Mucosa of descending colon (tissue), 3 donors: ENCODE measurements at regions not wholly inside any gene's neighbourhood (a gene's known extent, or its start where the extent isn't known, plus 50 kb on each side); places are given as distances from the start of the nearest gene placed in this dataset.

Experiments
- ATAC-seq: fragments of 200-7000 bp; cut with Tn5 transposase; one replicate; pipeline ENCODE4 v1.9.1; 2020; ENCODE audit warnings: mild to moderate bottlenecking, moderate library complexity
- DNase-seq, 3 donors: peaks; one replicate each; pipeline ENCODE4 v3.0.0-alpha.2; 2020
- H3K36me3 ChIP-seq: fragments of 200-600 bp; one replicate; pipeline ENCODE4 v1.8.0; 2021; ENCODE audit warnings: low read depth, mild to moderate bottlenecking
- H3K4me1 ChIP-seq: fragments of 200-600 bp; one replicate; pipeline ENCODE4 v1.8.0; 2021; ENCODE audit warnings: low read depth, mild to moderate bottlenecking
- H3K4me3 ChIP-seq: fragments of 200-600 bp; one replicate; pipeline ENCODE4 v1.8.0; 2021; ENCODE audit warnings: mild to moderate bottlenecking
- H3K9me3 ChIP-seq: fragments of 200-600 bp; one replicate; pipeline ENCODE4 v1.8.0; 2021; ENCODE audit warnings: mild to moderate bottlenecking
- CTCF ChIP-seq: fragments of 200-600 bp; IDR thresholded peaks from one replicate; pipeline ENCODE4 v1.8.0; 2022; ENCODE audit warnings: antibody characterized with exemption, mild to moderate bottlenecking
- intact Hi-C, 2 donors: fragments of 100-400 bp; cut with DNase I in 1 of 2; cut with micrococcal nuclease in 1 of 2; formaldehyde crosslinking; loops; one replicate each; pipeline versions ENCODE4 v1.11.0 to v1.11.1; 2022; cut with DNase I, micrococcal nuclease
- donor health status: DM: no; HTN: no; CAD: no; lungs with moderate emphysema.
- donor health status: DM: no; HTN: no; CAD: no.
- donor health status: DM: no; HTN: yes; CAD: no.

DNA sequence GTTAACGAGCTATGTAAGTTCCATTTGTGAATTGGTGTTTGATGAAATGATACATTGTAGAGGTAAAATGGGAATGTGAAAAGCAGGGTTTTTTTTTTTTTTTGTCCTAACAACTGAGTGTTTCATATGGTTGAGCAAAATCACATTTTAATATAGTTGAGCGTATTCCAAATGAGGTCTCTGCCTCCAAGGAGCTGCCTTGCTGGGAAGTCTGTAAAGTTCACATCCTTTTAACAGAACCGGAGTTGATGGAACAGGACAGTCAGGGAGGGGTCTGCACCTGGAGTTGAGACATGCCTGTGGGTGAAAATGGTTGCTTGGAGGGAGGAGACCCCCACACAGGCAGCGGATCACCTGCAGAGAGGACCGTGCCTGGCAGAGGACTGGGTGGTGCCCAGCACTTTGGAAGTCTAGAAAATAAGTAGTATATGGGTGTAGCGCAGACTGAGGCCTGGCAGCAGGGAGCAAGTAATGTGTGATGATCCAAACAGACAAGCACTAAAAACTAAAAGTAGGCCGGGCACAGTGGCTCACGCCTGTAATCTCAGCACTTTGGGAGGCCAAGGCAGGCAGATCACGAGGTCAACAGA is 75.2 kb upstream of the UBAC2 start:
- no peaks in the 10 kb centered on the region for H3K4me1 ChIP-seq
- TF ChIP-seq CTCF, result no peak
- intact Hi-C loops, result no loop called here
- H3K36me3 ChIP-seq, result no peaks in the 10 kb centered on the region
- no peaks in the 10 kb centered on the region for H3K9me3 ChIP-seq
- ATAC-seq (no peak), DNase-seq (no peak)
- no peak overlapping the region for H3K4me3 ChIP-seq

- DNase-seq (no peak), ATAC-seq (no peak)
- TF ChIP-seq CTCF, result no peak
- Histone ChIP-seq H3K4me3 (no peak overlapping the region), H3K36me3 (no peaks in the 10 kb centered on the region), H3K4me1 (no peaks in the 10 kb centered on the region), H3K9me3 (no peaks in the 10 kb centered on the region)
- intact Hi-C loops, result no loop called here
Observed at GRCh38 chr13:99126821-99127220, 73.8 kb upstream of the UBAC2 start.

DNA sequence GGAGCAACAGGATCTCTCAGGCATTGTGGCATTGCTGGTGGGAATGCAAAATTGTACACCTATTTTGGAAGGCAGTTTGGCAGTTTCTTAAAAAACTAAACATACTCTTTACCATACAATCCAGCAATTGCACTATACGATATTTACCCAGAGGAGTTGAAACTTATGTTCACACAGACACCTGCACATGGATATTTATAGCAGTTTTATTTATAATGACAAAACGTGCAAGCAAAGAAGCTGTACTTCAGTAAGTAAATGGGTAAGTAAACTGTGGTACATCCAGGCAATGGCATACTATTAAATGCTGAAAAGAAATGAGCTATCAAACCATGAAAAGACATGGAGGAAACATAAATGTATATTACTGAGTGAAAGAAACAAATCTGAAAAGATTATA is 71.6 kb upstream of the UBAC2 start:
- H3K9me3 ChIP-seq, result no peaks in the 10 kb centered on the region
- no peak overlapping the region for H3K4me3 ChIP-seq
- DNase-seq, result no peak
- no peak for TF ChIP-seq CTCF
- H3K36me3 ChIP-seq, result no peaks in the 10 kb centered on the region
- intact Hi-C loops, result no loop called here
- ATAC-seq, result no peak
- no peaks in the 10 kb centered on the region for H3K4me1 ChIP-seq

DNA sequence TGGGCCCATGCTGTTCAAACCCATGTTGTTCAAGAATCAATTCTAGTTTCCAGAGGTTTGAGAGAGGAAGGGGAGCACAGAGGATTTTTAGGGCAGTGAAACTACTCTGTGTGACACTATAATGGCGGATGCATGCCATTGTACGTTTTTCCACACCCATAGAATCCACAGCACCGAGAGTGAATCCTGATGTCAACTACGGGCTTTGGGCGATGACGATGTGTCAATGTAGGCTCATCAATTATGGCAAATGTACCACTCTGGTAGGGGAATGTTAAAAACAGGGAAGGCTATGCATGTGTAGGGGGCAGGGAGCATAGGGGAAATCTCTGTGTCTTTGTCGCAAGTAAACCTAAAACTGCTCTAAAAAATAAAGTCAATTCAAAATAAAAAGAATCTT is 70.7 kb upstream of the UBAC2 start:
- DNase-seq, result no peak
- ATAC-seq, result no peak
- intact Hi-C loops, result no loop called here
- no peaks in the 10 kb centered on the region for H3K9me3 ChIP-seq
- H3K4me3 ChIP-seq, result no peak overlapping the region
- TF ChIP-seq CTCF, result no peak
- H3K4me1 ChIP-seq, result no peaks in the 10 kb centered on the region
- no peaks in the 10 kb centered on the region for H3K36me3 ChIP-seq

- H3K36me3 ChIP-seq, result no peaks in the 10 kb centered on the region
- H3K4me3 ChIP-seq, result no peak overlapping the region
- H3K4me1 ChIP-seq, result no peaks in the 10 kb centered on the region
- ATAC-seq, result no peak
- intact Hi-C loops, result no loop called here
- H3K9me3 ChIP-seq, result no peaks in the 10 kb centered on the region
- DNase-seq, result no peak
- no peak for TF ChIP-seq CTCF
Observed at GRCh38 chr13:99131410-99131809, 69.2 kb upstream of the UBAC2 start.

- ATAC-seq (no peak), DNase-seq (no peak)
- no peaks in the 10 kb centered on the region for H3K36me3 ChIP-seq
- no peaks in the 10 kb centered on the region for H3K4me1 ChIP-seq
- H3K4me3 ChIP-seq, result no peak overlapping the region
- intact Hi-C loops, result no loop called here
- no peak for TF ChIP-seq CTCF
- no peaks in the 10 kb centered on the region for H3K9me3 ChIP-seq
Observed at GRCh38 chr13:99132295-99132835, 68.3 kb upstream of the UBAC2 start.
